ENCODE measurements at regions not wholly inside any gene's neighbourhood (a gene's known extent, or its start where the extent isn't known, plus 50 kb on each side); places are given as distances from the start of the nearest gene placed in this dataset.

DNA sequence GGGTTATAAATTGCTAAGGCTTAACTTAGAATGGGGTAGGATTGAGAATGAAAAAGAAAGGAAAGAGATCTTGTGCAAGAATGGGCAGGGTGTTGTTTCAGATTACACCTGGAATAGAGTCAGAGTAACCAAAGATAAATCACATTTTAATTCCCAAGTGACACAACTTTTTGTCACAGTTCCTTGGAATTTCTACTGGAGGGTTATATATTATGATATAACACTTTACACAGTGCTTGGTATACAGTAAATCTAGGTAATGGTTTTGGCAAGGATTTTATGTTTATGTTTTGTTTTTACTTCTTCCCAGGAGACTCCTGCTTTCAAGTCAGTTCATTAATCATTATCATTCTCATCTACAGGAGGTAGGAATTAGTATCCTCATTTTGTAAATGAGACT lies 115.7 kb upstream of the KCNJ16 start:
- H3K9me2 ChIP-seq, result no peaks in the 10 kb centered on the region
- H3K9ac ChIP-seq, result no peak overlapping the region
- H3K9me3 ChIP-seq, result no peaks in the 10 kb centered on the region
- no peak for DNase-seq
- no peak for TF ChIP-seq RFX5 (IDR thresholded peaks at IDR 0.05; ENCODE audit: low read length)
- no peak for TF ChIP-seq RCOR1 (IDR thresholded peaks at IDR 0.05; ENCODE audit: low read length)
- TF ChIP-seq FOSL2 (IDR thresholded peaks at IDR 0.05; ENCODE audit: borderline replicate concordance, low read depth), result no peak
- TF ChIP-seq, protein P1, sequence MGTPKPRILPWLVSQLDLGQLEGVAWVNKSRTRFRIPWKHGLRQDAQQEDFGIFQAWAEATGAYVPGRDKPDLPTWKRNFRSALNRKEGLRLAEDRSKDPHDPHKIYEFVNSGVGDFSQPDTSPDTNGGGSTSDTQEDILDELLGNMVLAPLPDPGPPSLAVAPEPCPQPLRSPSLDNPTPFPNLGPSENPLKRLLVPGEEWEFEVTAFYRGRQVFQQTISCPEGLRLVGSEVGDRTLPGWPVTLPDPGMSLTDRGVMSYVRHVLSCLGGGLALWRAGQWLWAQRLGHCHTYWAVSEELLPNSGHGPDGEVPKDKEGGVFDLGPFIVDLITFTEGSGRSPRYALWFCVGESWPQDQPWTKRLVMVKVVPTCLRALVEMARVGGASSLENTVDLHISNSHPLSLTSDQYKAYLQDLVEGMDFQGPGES (IDR thresholded peaks at IDR 0.05; ENCODE audit: low read depth, low read length), result no peak
- TF ChIP-seq, protein P2, sequence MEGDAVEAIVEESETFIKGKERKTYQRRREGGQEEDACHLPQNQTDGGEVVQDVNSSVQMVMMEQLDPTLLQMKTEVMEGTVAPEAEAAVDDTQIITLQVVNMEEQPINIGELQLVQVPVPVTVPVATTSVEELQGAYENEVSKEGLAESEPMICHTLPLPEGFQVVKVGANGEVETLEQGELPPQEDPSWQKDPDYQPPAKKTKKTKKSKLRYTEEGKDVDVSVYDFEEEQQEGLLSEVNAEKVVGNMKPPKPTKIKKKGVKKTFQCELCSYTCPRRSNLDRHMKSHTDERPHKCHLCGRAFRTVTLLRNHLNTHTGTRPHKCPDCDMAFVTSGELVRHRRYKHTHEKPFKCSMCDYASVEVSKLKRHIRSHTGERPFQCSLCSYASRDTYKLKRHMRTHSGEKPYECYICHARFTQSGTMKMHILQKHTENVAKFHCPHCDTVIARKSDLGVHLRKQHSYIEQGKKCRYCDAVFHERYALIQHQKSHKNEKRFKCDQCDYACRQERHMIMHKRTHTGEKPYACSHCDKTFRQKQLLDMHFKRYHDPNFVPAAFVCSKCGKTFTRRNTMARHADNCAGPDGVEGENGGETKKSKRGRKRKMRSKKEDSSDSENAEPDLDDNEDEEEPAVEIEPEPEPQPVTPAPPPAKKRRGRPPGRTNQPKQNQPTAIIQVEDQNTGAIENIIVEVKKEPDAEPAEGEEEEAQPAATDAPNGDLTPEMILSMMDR (IDR thresholded peaks at IDR 0.05), result no peak
- no peak for TF ChIP-seq CHD2 (IDR thresholded peaks at IDR 0.05; ENCODE audit: low read length, partially characterized antibody)
- TF ChIP-seq EP300 (IDR thresholded peaks at IDR 0.05; ENCODE audit: borderline replicate concordance in 1 of 2, low read depth in 1 of 2, low read length in 1 of 2), result no peak
- TF ChIP-seq YY1 (IDR thresholded peaks at IDR 0.05; ENCODE audit: low read depth), result no peak
- no peak for TF ChIP-seq EZH2phosphoT487 (IDR thresholded peaks at IDR 0.05; ENCODE audit: borderline replicate concordance, low read depth)
- TF ChIP-seq MEF2A (IDR thresholded peaks at IDR 0.05; ENCODE audit: borderline replicate concordance, low read depth), result no peak
- no peak for TF ChIP-seq TEAD4 (IDR thresholded peaks at IDR 0.05; ENCODE audit: borderline replicate concordance, insufficient read depth)
- no peak for TF ChIP-seq FOXJ3 (CRISPR knock-in tag; IDR thresholded peaks at IDR 0.05)
- TF ChIP-seq, protein P3, sequence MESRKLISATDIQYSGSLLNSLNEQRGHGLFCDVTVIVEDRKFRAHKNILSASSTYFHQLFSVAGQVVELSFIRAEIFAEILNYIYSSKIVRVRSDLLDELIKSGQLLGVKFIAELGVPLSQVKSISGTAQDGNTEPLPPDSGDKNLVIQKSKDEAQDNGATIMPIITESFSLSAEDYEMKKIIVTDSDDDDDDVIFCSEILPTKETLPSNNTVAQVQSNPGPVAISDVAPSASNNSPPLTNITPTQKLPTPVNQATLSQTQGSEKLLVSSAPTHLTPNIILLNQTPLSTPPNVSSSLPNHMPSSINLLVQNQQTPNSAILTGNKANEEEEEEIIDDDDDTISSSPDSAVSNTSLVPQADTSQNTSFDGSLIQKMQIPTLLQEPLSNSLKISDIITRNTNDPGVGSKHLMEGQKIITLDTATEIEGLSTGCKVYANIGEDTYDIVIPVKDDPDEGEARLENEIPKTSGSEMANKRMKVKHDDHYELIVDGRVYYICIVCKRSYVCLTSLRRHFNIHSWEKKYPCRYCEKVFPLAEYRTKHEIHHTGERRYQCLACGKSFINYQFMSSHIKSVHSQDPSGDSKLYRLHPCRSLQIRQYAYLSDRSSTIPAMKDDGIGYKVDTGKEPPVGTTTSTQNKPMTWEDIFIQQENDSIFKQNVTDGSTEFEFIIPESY (IDR thresholded peaks at IDR 0.05; ENCODE audit: borderline replicate concordance, low read depth), result no peak
- TF ChIP-seq RAD21 (IDR thresholded peaks at IDR 0.05; ENCODE audit: low read length), result no peak
- TF ChIP-seq TAF1 (IDR thresholded peaks at IDR 0.05; ENCODE audit: borderline replicate concordance, low read depth, low read length), result no peak
- TF ChIP-seq, protein P4, sequence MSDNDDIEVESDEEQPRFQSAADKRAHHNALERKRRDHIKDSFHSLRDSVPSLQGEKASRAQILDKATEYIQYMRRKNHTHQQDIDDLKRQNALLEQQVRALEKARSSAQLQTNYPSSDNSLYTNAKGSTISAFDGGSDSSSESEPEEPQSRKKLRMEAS (IDR thresholded peaks at IDR 0.05; ENCODE audit: low read depth), result no peak
- TF ChIP-seq, protein P5, sequence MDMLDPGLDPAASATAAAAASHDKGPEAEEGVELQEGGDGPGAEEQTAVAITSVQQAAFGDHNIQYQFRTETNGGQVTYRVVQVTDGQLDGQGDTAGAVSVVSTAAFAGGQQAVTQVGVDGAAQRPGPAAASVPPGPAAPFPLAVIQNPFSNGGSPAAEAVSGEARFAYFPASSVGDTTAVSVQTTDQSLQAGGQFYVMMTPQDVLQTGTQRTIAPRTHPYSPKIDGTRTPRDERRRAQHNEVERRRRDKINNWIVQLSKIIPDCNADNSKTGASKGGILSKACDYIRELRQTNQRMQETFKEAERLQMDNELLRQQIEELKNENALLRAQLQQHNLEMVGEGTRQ (IDR thresholded peaks at IDR 0.05; ENCODE audit: borderline replicate concordance, low read depth, low read length), result no peak
- TF ChIP-seq GABPA (IDR thresholded peaks at IDR 0.05; ENCODE audit: low read depth), result no peak
- no peaks in the 10 kb centered on the region for H3K4me1 ChIP-seq (ENCODE audit: control insufficient read depth in 1 of 2, insufficient read depth in 2 of 2, low read depth in 1 of 2, low read length in 1 of 2)
- H3K4me2 ChIP-seq, result no peak overlapping the region
- H2AFZ ChIP-seq (ENCODE audit: low read depth), result no peak overlapping the region
- H3K4me3 ChIP-seq (ENCODE audit: low read depth in 2 of 2, low read length in 1 of 2), result no peak overlapping the region
- H4K20me1 ChIP-seq (ENCODE audit: insufficient read depth), result no peaks in the 10 kb centered on the region
- H3F3A ChIP-seq (replicated peaks; ENCODE audit: insufficient read depth), result no peaks in the 10 kb centered on the region
- no peak overlapping the region for H3K27ac ChIP-seq (ENCODE audit: low read depth in 2 of 2, low read length in 1 of 2)
- no peaks in the 10 kb centered on the region for H3K27me3 ChIP-seq (ENCODE audit: insufficient read depth)
- no peaks in the 10 kb centered on the region for H3K79me2 ChIP-seq (ENCODE audit: insufficient read depth)
- H3K36me3 ChIP-seq (replicated peaks in 1 of 2; ENCODE audit: control insufficient read depth in 1 of 2, insufficient read depth in 2 of 2, low read length in 1 of 2), result no peaks in the 10 kb centered on the region
- ChIA-PET POLR2A (no interaction called here), CTCF (no interaction called here)

Data from SK-N-SH (cell line).